SK-N-MC (cell line): ENCODE measurements at regions not wholly inside any gene's neighbourhood (a gene's known extent, or its start where the extent isn't known, plus 50 kb on each side); places are given as distances from the start of the nearest gene placed in this dataset.

Experiments used
- EZH2 ChIP-seq: fragments of 200-600 bp; sonication (generic); IDR thresholded peaks from one replicate; pipeline ENCODE4 v1.6.1; 2017; ENCODE audit warnings: antibody characterized with exemption
- POLR2AphosphoS5 ChIP-seq: IDR thresholded peaks from 2 replicates; pipeline ENCODE4 v1.6.1; 2012; ENCODE audit warnings: mild to moderate bottlenecking, low read depth, low read length, borderline replicate concordance

GRCh38 chr7:1349351-1349761 lies 109.9 kb downstream of the MICALL2 start:
- TF ChIP-seq POLR2AphosphoS5 (no peak), EZH2 (no peak)
